GM19023 (cell line): ENCODE measurements at regions not wholly inside any gene's neighbourhood (a gene's known extent, or its start where the extent isn't known, plus 50 kb on each side); places are given as distances from the start of the nearest gene placed in this dataset.
A peak's percentile ranks its signal among the peaks of the same experiment; 100 is the strongest.

ENCODE experiments used
- ATAC-seq: cut with Tn5 transposase; IDR thresholded peaks from one replicate; pipeline ENCODE4 v1.9.1; 2021; ENCODE audit warnings: mild to moderate bottlenecking, moderate library complexity; ENCODE audit not compliant: unreplicated experiment

GRCh38 chr4:71151054-71151453 lies 157.6 kb downstream of the DCK start:
- no peak for ATAC-seq

- no peak for ATAC-seq
Observed at GRCh38 chr4:71156616-71157015, 163.2 kb downstream of the DCK start.

- no peak for ATAC-seq
Observed at GRCh38 chr4:71162386-71162785, 168.9 kb downstream of the DCK start.

GRCh38 chr4:71163317-71163716 lies 169.9 kb downstream of the DCK start:
- no peak for ATAC-seq

GRCh38 chr4:71167083-71167482 lies 171.7 kb upstream of the SLC4A4 start:
- ATAC-seq, result no peak

GRCh38 chr4:71171592-71171991 lies 167.2 kb upstream of the SLC4A4 start:
- no peak for ATAC-seq

GRCh38 chr4:71181332-71181731 lies 157.5 kb upstream of the SLC4A4 start:
- no peak for ATAC-seq

GRCh38 chr4:71184195-71184781 lies 154.5 kb upstream of the SLC4A4 start:
- ATAC-seq, result peak; percentile 58

GRCh38 chr4:71185037-71185436 lies 153.8 kb upstream of the SLC4A4 start:
- no peak for ATAC-seq

GRCh38 chr4:71186257-71186565 lies 152.6 kb upstream of the SLC4A4 start:
- no peak for ATAC-seq

- peak; percentile 38 for ATAC-seq
Observed at GRCh38 chr4:71186566-71187403, 152.0 kb upstream of the SLC4A4 start.

GRCh38 chr4:71187404-71188155 lies 151.2 kb upstream of the SLC4A4 start:
- peak; percentile 24 for ATAC-seq

- ATAC-seq, result no peak
Observed at GRCh38 chr4:71188156-71188640, 150.6 kb upstream of the SLC4A4 start.

GRCh38 chr4:71188951-71189350 lies 149.9 kb upstream of the SLC4A4 start:
- no peak for ATAC-seq

GRCh38 chr4:71189471-71189870 lies 149.3 kb upstream of the SLC4A4 start:
- no peak for ATAC-seq

- no peak for ATAC-seq
Observed at GRCh38 chr4:71194454-71194853, 144.4 kb upstream of the SLC4A4 start.

- no peak for ATAC-seq
Observed at GRCh38 chr4:71195924-71196323, 142.9 kb upstream of the SLC4A4 start.

- ATAC-seq, result no peak
Observed at GRCh38 chr4:71198958-71199357, 139.9 kb upstream of the SLC4A4 start.

GRCh38 chr4:71201057-71201456 lies 137.8 kb upstream of the SLC4A4 start:
- ATAC-seq, result no peak

GRCh38 chr4:71201817-71202576 lies 136.8 kb upstream of the SLC4A4 start:
- no peak for ATAC-seq

GRCh38 chr4:71202705-71203104 lies 136.1 kb upstream of the SLC4A4 start:
- no peak for ATAC-seq
